Loucy (cell line): ENCODE measurements at regions not wholly inside any gene's neighbourhood (a gene's known extent, or its start where the extent isn't known, plus 50 kb on each side); places are given as distances from the start of the nearest gene placed in this dataset.

Experiments
- H2AFZ ChIP-seq: fragments of 200-600 bp; sonication (generic); 2 replicates; pipeline ENCODE4 v1.6.0; 2016; ENCODE audit warnings: antibody characterized with exemption, mild to moderate bottlenecking, low read length, moderate library complexity
- H3F3A ChIP-seq: fragments of 200-600 bp; 2 replicates; pipeline ENCODE4 v1.6.0; 2016; ENCODE audit warnings: antibody characterized with exemption, low read depth, mild to moderate bottlenecking
- H3K27me3 ChIP-seq: fragments of 200-600 bp; sonication (generic); 2 replicates; pipeline ENCODE4 v1.6.1; 2014; ENCODE audit warnings: low read length, mild to moderate bottlenecking; ENCODE audit not compliant: insufficient read depth, poor library complexity, severe bottlenecking
- H3K36me3 ChIP-seq: fragments of 200-600 bp; sonication (generic); 2 replicates; pipeline ENCODE4 v1.6.1; 2016; ENCODE audit warnings: low read length; ENCODE audit not compliant: insufficient read depth
- H3K4me1 ChIP-seq: fragments of 200-600 bp; sonication (generic); 2 replicates; pipeline ENCODE4 v1.5.1; 2014; ENCODE audit warnings: low read length, mild to moderate bottlenecking; ENCODE audit not compliant: insufficient read depth, poor library complexity, severe bottlenecking
- H3K4me2 ChIP-seq: fragments of 200-600 bp; sonication (generic); 2 replicates; pipeline ENCODE4 v1.6.0; 2014; ENCODE audit warnings: antibody characterized with exemption, low read length, low read depth, mild to moderate bottlenecking; ENCODE audit not compliant: poor library complexity, severe bottlenecking
- H3K4me3 ChIP-seq: fragments of 200-600 bp; sonication (generic); 2 replicates; pipeline ENCODE4 v1.5.1; 2014; ENCODE audit warnings: low read length, mild to moderate bottlenecking, mixed read lengths; ENCODE audit not compliant: poor library complexity, severe bottlenecking
- H3K79me2 ChIP-seq: fragments of 200-600 bp; sonication (generic); 2 replicates; pipeline ENCODE4 v1.6.1; 2014; ENCODE audit warnings: low read length; ENCODE audit not compliant: insufficient read depth
- H3K9ac ChIP-seq: fragments of 200-600 bp; sonication (generic); 2 replicates; pipeline ENCODE4 v1.6.0; 2014; ENCODE audit warnings: mild to moderate bottlenecking, low read depth, low read length, moderate library complexity; ENCODE audit not compliant: poor library complexity, severe bottlenecking
- H3K9me2 ChIP-seq: fragments of 200-600 bp; sonication (generic); replicated peaks from 2 replicates; pipeline ENCODE4 v1.6.1; 2016; ENCODE audit warnings: low read depth, low read length, mixed read lengths
- H3K9me3 ChIP-seq: fragments of 200-600 bp; sonication (generic); 2 replicates; pipeline ENCODE4 v1.6.1; 2014; ENCODE audit warnings: mild to moderate bottlenecking, antibody characterized with exemption, low read length, low read depth; ENCODE audit not compliant: insufficient read depth
- H4K20me1 ChIP-seq: fragments of 200-600 bp; sonication (generic); 2 replicates; pipeline ENCODE4 v1.6.0; 2014; ENCODE audit warnings: antibody characterized with exemption, low read length, mild to moderate bottlenecking; ENCODE audit not compliant: insufficient read depth, poor library complexity, severe bottlenecking
- CTCF ChIP-seq: fragments of 200-600 bp; sonication (generic); conservative IDR thresholded peaks from 2 replicates; pipeline ENCODE4 v1.5.1; 2014; ENCODE audit warnings: mild to moderate bottlenecking, antibody characterized with exemption, low read length
- EZH2phosphoT487 ChIP-seq: fragments of 200-600 bp; IDR thresholded peaks from 2 replicates; pipeline ENCODE4 v1.6.1; 2018; ENCODE audit warnings: antibody characterized with exemption, mild to moderate bottlenecking, moderate library complexity, borderline replicate concordance

GRCh38 chr2:146458585-146458984 lies 1386.2 kb upstream of the ACVR2A start:
- H3F3A ChIP-seq: no peaks in the 10 kb centered on the region
- H2AFZ ChIP-seq: no peak overlapping the region
- no peaks in the 10 kb centered on the region for H3K4me1 ChIP-seq
- H3K79me2 ChIP-seq: no peaks in the 10 kb centered on the region
- no peaks in the 10 kb centered on the region for H3K27me3 ChIP-seq
- H3K4me3 ChIP-seq: no peak overlapping the region
- H3K4me2 ChIP-seq: no peak overlapping the region
- H3K9me3 ChIP-seq: 0 out of 2 replicates have a peak, but pooled peaks cover 3% of the 10 kb centered on the region
- no peaks in the 10 kb centered on the region for H3K9me2 ChIP-seq
- H3K36me3 ChIP-seq: no peaks in the 10 kb centered on the region
- TF ChIP-seq EZH2phosphoT487: no peak
- TF ChIP-seq CTCF: no peak
- no peaks in the 10 kb centered on the region for H4K20me1 ChIP-seq
- H3K9ac ChIP-seq: no peak overlapping the region

GRCh38 chr2:146457221-146457620 lies 1387.6 kb upstream of the ACVR2A start:
- no peaks in the 10 kb centered on the region for H4K20me1 ChIP-seq
- no peaks in the 10 kb centered on the region for H3K79me2 ChIP-seq
- TF ChIP-seq EZH2phosphoT487: no peak
- TF ChIP-seq CTCF: no peak
- no peak overlapping the region for H3K4me3 ChIP-seq
- no peaks in the 10 kb centered on the region for H3K4me1 ChIP-seq
- no peak overlapping the region for H3K9ac ChIP-seq
- H3K36me3 ChIP-seq: no peaks in the 10 kb centered on the region
- no peak overlapping the region for H3K4me2 ChIP-seq
- no peaks in the 10 kb centered on the region for H3K27me3 ChIP-seq
- H3F3A ChIP-seq: no peaks in the 10 kb centered on the region
- H3K9me2 ChIP-seq: no peaks in the 10 kb centered on the region
- H3K9me3 ChIP-seq: no peaks in the 10 kb centered on the region
- H2AFZ ChIP-seq: no peak overlapping the region

DNA sequence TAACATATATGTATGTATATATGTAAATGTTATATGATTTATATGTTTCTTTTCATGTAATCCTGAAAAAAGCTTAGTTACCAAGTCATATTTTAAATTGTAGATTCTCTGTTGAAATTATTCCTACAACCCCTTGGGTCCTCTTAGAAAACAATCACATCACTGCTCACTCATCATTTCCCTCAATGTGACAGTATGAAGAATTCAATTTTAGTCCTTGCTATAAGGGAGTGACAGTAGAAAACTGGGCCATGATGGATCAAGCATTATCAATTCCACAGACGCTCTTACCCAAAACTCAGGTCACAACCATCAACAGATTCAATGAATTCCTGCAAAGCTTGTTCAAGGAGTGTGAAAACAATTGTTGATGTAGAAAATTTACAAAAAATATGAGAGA lies 1389.5 kb upstream of the ACVR2A start:
- Histone ChIP-seq H3K36me3 (no peaks in the 10 kb centered on the region), H2AFZ (no peak overlapping the region), H3K9me3 (no peaks in the 10 kb centered on the region), H3K9me2 (no peaks in the 10 kb centered on the region), H3K27me3 (no peaks in the 10 kb centered on the region), H3F3A (no peaks in the 10 kb centered on the region), H4K20me1 (no peaks in the 10 kb centered on the region), H3K4me2 (no peak overlapping the region), H3K4me3 (no peak overlapping the region), H3K4me1 (no peaks in the 10 kb centered on the region), H3K9ac (no peak overlapping the region), H3K79me2 (no peaks in the 10 kb centered on the region)
- TF ChIP-seq CTCF: no peak
- TF ChIP-seq EZH2phosphoT487: no peak
